ENCODE measurements at regions not wholly inside any gene's neighbourhood (a gene's known extent, or its start where the extent isn't known, plus 50 kb on each side); places are given as distances from the start of the nearest gene placed in this dataset.
A peak's percentile ranks its signal among the peaks of the same experiment; 100 is the strongest.

DNA sequence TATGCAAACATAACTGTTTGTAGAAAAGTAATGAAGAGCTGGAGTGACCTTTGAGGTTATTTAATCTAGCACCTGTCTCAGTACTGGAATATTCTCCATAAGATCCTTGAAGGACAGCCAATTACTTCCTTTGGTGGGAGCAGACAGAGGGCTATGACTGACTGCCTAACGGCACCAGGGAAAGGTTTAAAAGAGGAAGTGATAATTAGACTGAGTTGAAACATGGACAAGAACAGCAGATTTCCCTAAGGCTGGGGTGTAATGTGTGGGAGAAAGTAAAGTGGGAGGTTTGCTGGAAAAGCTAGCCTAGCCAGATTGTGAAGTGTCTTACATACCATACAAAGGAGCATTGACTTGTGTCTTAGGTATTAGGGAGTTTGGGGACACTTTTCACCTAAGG, 191.3 kb upstream of the PCDH9 start:
- Histone ChIP-seq H3K79me2 (ENCODE audit: insufficient read depth) (no peaks in the 10 kb centered on the region), H4K20me1 (ENCODE audit: insufficient read depth) (no peaks in the 10 kb centered on the region), H3K9me2 (no peaks in the 10 kb centered on the region), H3F3A (replicated peaks; ENCODE audit: insufficient read depth) (no peaks in the 10 kb centered on the region), H2AFZ (ENCODE audit: low read depth) (no peak overlapping the region), H3K36me3 (replicated peaks in 1 of 2; ENCODE audit: control insufficient read depth in 1 of 2, insufficient read depth in 2 of 2, low read length in 1 of 2) (no peaks in the 10 kb centered on the region), H3K27ac (ENCODE audit: low read depth in 2 of 2, low read length in 1 of 2) (no peak overlapping the region), H3K4me1 (ENCODE audit: control insufficient read depth in 1 of 2, insufficient read depth in 2 of 2, low read depth in 1 of 2, low read length in 1 of 2) (no peaks in the 10 kb centered on the region), H3K9ac (no peak overlapping the region), H3K9me3 (no peaks in the 10 kb centered on the region; the same call in 1 of the 2 replicates), H3K4me2 (no peak overlapping the region), H3K4me3 (ENCODE audit: low read depth in 2 of 2, low read length in 1 of 2) (no peak overlapping the region), H3K27me3 (ENCODE audit: insufficient read depth) (no peaks in the 10 kb centered on the region)
- TF ChIP-seq RAD21 (IDR thresholded peaks at IDR 0.05; ENCODE audit: low read length): no peak
- TF ChIP-seq MXI1 (IDR thresholded peaks at IDR 0.05; ENCODE audit: low read depth, low read length): no peak
- no peak for TF ChIP-seq NFIC (IDR thresholded peaks at IDR 0.05; ENCODE audit: borderline replicate concordance)
- TF ChIP-seq ZBTB33 (IDR thresholded peaks at IDR 0.05; ENCODE audit: borderline replicate concordance, low read depth): no peak
- TF ChIP-seq YY1 (IDR thresholded peaks at IDR 0.05; ENCODE audit: low read depth): no peak
- TF ChIP-seq ELF1 (IDR thresholded peaks at IDR 0.05): no peak
- no peak for TF ChIP-seq TAF1 (IDR thresholded peaks at IDR 0.05; ENCODE audit: borderline replicate concordance, low read depth, low read length)
- no peak for TF ChIP-seq EZH2phosphoT487 (IDR thresholded peaks at IDR 0.05; ENCODE audit: borderline replicate concordance, low read depth)
- no peak for TF ChIP-seq POLR2AphosphoS5 (IDR thresholded peaks at IDR 0.05; ENCODE audit: low read depth, low read length)
- WGBS (ENCODE audit: low lambda C conversion rate): 68% methylated on average over 1 of the region's 1 CpG
- no peak for DNase-seq
- POLR2A ChIA-PET: no interaction called here
- CTCF ChIA-PET: no interaction called here

DNA sequence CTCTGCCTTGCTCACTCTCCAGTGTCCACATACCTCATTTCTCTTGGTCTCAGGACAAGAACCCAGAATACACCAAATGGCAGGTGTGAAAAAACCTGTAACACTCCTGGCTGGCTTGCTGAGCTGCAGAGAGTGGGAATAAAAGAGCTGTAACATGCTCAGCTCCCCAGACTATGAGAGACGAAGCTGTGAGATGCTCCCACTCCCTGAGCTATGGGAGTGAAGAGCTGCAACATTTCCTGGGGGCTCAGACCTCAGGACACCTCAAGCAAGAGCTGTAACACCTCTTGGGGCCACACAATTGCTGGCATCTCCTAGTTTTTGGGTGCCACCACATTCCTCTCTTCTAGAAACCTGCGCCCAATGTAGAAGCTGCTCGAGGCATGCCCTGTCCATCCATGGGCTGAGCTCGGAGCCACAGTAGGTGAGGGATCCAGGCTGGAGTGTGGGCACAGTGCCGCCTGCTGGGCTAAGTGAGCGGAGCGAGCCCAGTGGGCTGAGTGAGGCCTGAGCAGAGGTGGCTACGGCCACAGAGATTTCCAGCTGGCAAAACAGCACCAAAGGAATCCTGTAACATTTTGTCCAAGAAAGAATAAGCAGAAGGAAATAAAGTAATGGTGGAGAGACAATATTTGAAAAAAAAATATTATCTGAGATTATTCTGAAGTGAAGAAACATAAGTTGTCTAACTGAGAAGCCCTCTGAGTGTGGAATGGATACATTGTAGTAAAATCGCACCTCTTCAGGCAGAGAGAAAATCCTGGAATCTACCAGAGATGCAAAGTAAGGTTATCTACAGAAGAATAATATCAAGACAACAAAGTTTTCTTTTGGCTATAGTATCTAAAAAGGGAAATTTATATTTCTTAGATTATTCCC, 186.2 kb upstream of the PCDH9 start:
- ChIA-PET CTCF (interaction anchor here (0.6 to 1.1 kb wide), 2 partner anchors 50 to 184 kb away, joined by 3 read pairs; no protein-coding TSS in a partner anchor), POLR2A (no interaction called here)
- no peaks in the 10 kb centered on the region for H3K4me1 ChIP-seq (ENCODE audit: control insufficient read depth in 1 of 2, insufficient read depth in 2 of 2, low read depth in 1 of 2, low read length in 1 of 2)
- no peaks in the 10 kb centered on the region for H3F3A ChIP-seq (replicated peaks; ENCODE audit: insufficient read depth)
- no peaks in the 10 kb centered on the region for H3K36me3 ChIP-seq (replicated peaks in 1 of 2; ENCODE audit: control insufficient read depth in 1 of 2, insufficient read depth in 2 of 2, low read length in 1 of 2)
- DNase-seq: peak; percentile 32
- WGBS (ENCODE audit: low lambda C conversion rate): 67% methylated on average over 9 of the region's 9 CpGs
- no peak overlapping the region for H2AFZ ChIP-seq (ENCODE audit: low read depth)
- no peaks in the 10 kb centered on the region for H4K20me1 ChIP-seq (ENCODE audit: insufficient read depth)
- no peaks in the 10 kb centered on the region; the same call in 1 of the 2 replicates for H3K9me3 ChIP-seq
- H3K4me3 ChIP-seq (ENCODE audit: low read depth in 2 of 2, low read length in 1 of 2): no peak overlapping the region; a peak in 1 of 4 replicates
- H3K27me3 ChIP-seq (ENCODE audit: insufficient read depth): no peaks in the 10 kb centered on the region
- H3K79me2 ChIP-seq (ENCODE audit: insufficient read depth): no peaks in the 10 kb centered on the region
- H3K27ac ChIP-seq (ENCODE audit: low read depth in 2 of 2, low read length in 1 of 2): no peak overlapping the region
- H3K9ac ChIP-seq: no peak overlapping the region
- H3K9me2 ChIP-seq: no peaks in the 10 kb centered on the region
- no peak overlapping the region for H3K4me2 ChIP-seq
- TF ChIP-seq RAD21 (IDR thresholded peaks at IDR 0.05; ENCODE audit: low read length): peak; percentile 64
- TF ChIP-seq TCF12 (IDR thresholded peaks at IDR 0.05): no peak
- TF ChIP-seq ELF1 (IDR thresholded peaks at IDR 0.05): no peak
- TF ChIP-seq, protein P1, sequence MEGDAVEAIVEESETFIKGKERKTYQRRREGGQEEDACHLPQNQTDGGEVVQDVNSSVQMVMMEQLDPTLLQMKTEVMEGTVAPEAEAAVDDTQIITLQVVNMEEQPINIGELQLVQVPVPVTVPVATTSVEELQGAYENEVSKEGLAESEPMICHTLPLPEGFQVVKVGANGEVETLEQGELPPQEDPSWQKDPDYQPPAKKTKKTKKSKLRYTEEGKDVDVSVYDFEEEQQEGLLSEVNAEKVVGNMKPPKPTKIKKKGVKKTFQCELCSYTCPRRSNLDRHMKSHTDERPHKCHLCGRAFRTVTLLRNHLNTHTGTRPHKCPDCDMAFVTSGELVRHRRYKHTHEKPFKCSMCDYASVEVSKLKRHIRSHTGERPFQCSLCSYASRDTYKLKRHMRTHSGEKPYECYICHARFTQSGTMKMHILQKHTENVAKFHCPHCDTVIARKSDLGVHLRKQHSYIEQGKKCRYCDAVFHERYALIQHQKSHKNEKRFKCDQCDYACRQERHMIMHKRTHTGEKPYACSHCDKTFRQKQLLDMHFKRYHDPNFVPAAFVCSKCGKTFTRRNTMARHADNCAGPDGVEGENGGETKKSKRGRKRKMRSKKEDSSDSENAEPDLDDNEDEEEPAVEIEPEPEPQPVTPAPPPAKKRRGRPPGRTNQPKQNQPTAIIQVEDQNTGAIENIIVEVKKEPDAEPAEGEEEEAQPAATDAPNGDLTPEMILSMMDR (IDR thresholded peaks at IDR 0.05): peak; percentile 71
- no peak for TF ChIP-seq FOXJ3 (CRISPR knock-in tag; IDR thresholded peaks at IDR 0.05)
- TF ChIP-seq, protein P2, sequence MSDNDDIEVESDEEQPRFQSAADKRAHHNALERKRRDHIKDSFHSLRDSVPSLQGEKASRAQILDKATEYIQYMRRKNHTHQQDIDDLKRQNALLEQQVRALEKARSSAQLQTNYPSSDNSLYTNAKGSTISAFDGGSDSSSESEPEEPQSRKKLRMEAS (IDR thresholded peaks at IDR 0.05; ENCODE audit: low read depth): no peak
- TF ChIP-seq USF2 (IDR thresholded peaks at IDR 0.05; ENCODE audit: borderline replicate concordance, low read depth, low read length): no peak
- TF ChIP-seq SMC3 (IDR thresholded peaks at IDR 0.05; ENCODE audit: low read depth, low read length): 0 out of 2 replicates have a peak, but pooled peaks have one; percentile 23

Data from SK-N-SH (cell line).